WTC11 (cell line): ENCODE measurements at regions not wholly inside any gene's neighbourhood (a gene's known extent, or its start where the extent isn't known, plus 50 kb on each side); places are given as distances from the start of the nearest gene placed in this dataset.

Experiments used
- ARID4B ChIP-seq: sonication (generic); formaldehyde crosslinking; IDR thresholded peaks from 2 replicates; pipeline ENCODE4 v1.8.0; 2023; ENCODE audit warnings: missing genetic modification reagents, mild to moderate bottlenecking, borderline replicate concordance
- CBFB ChIP-seq: sonication (generic); formaldehyde crosslinking; IDR thresholded peaks from 2 replicates; pipeline ENCODE4 v1.8.1; 2022; ENCODE audit warnings: mild to moderate bottlenecking, low read depth, missing genetic modification reagents
- CTCF ChIP-seq: fragments of 200-600 bp; IDR thresholded peaks from 2 replicates; pipeline ENCODE4 v1.8.0; 2022; ENCODE audit warnings: antibody characterized with exemption
- USF1 ChIP-seq: sonication (generic); formaldehyde crosslinking; IDR thresholded peaks from 2 replicates; pipeline ENCODE4 v1.8.0; 2022; ENCODE audit warnings: mild to moderate bottlenecking, missing genetic modification reagents
- ZBTB43 ChIP-seq: sonication (generic); formaldehyde crosslinking; IDR thresholded peaks from 2 replicates; pipeline ENCODE4 v1.8.1; 2023; ENCODE audit warnings: mild to moderate bottlenecking, missing genetic modification reagents

GRCh38 chr10:29099415-29099814 lies 189.5 kb upstream of the LYZL1 start:
- TF ChIP-seq USF1 (no peak), CTCF (no peak), ZBTB43 (CRISPR knock-in tag) (no peak), CBFB (no peak), ARID4B (no peak)
